IPS-18a (cell line): ENCODE measurements at regions not wholly inside any gene's neighbourhood (a gene's known extent, or its start where the extent isn't known, plus 50 kb on each side); places are given as distances from the start of the nearest gene placed in this dataset.

Experiments used
- H3K27ac ChIP-seq: one replicate; pipeline ENCODE4 v1.5.1; 2013; ENCODE audit warnings: low read length
- H3K27me3 ChIP-seq: one replicate; pipeline ENCODE4 v1.6.1; 2013; ENCODE audit warnings: mild to moderate bottlenecking, low read length; ENCODE audit not compliant: control insufficient read depth, insufficient read depth
- H3K36me3 ChIP-seq: one replicate; pipeline ENCODE4 v1.6.1; 2013; ENCODE audit warnings: low read depth, low read length; ENCODE audit not compliant: control insufficient read depth
- H3K4me1 ChIP-seq: one replicate; pipeline ENCODE4 v1.6.1; 2013; ENCODE audit warnings: low read depth, low read length; ENCODE audit not compliant: control insufficient read depth
- H3K4me3 ChIP-seq: one replicate; pipeline ENCODE4 v1.5.1; 2013; ENCODE audit warnings: low read length
- H3K9ac ChIP-seq: one replicate; pipeline ENCODE4 v1.6.1; 2013; ENCODE audit warnings: mild to moderate bottlenecking, low read length, moderate library complexity
- H3K9me3 ChIP-seq: one replicate; pipeline ENCODE4 v1.6.1; 2013; ENCODE audit warnings: low read depth, low read length; ENCODE audit not compliant: control insufficient read depth

- Histone ChIP-seq H3K27me3 (no peaks in the 10 kb centered on the region), H3K27ac (no peak overlapping the region), H3K9me3 (no peaks in the 10 kb centered on the region), H3K9ac (no peak overlapping the region), H3K4me3 (no peak overlapping the region), H3K4me1 (no peaks in the 10 kb centered on the region), H3K36me3 (no peaks in the 10 kb centered on the region)
Measured at GRCh38 chr21:23014021-23014420, 2015.8 kb downstream of the NCAM2 start.

DNA sequence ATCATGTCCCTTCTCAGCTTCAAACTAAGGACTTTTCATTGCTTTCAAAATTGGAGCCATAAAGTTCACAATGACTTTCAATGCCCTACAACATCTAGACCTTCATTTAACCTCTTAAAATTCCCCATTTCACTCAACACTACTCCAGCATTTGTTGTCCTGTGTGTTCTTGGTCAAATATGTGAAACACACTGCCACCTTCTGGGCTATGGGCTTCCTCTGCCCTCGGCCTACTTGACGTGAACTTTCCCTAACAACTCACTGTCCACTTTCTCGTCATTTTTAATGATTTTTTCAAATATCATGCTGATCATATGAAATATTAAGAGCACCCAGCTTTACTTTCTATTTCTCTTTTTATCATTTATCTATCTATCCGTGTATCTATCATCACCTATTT is 2018.4 kb downstream of the NCAM2 start:
- Histone ChIP-seq H3K4me3 (no peak overlapping the region), H3K27ac (no peak overlapping the region), H3K36me3 (no peaks in the 10 kb centered on the region), H3K27me3 (no peaks in the 10 kb centered on the region), H3K9ac (no peak overlapping the region), H3K4me1 (no peaks in the 10 kb centered on the region), H3K9me3 (no peaks in the 10 kb centered on the region)

- Histone ChIP-seq H3K27me3 (no peaks in the 10 kb centered on the region), H3K27ac (no peak overlapping the region), H3K36me3 (no peaks in the 10 kb centered on the region), H3K4me1 (no peaks in the 10 kb centered on the region), H3K9me3 (no peaks in the 10 kb centered on the region), H3K9ac (no peak overlapping the region), H3K4me3 (no peak overlapping the region)
Measured at GRCh38 chr21:23017989-23018388, 2019.8 kb downstream of the NCAM2 start.

DNA sequence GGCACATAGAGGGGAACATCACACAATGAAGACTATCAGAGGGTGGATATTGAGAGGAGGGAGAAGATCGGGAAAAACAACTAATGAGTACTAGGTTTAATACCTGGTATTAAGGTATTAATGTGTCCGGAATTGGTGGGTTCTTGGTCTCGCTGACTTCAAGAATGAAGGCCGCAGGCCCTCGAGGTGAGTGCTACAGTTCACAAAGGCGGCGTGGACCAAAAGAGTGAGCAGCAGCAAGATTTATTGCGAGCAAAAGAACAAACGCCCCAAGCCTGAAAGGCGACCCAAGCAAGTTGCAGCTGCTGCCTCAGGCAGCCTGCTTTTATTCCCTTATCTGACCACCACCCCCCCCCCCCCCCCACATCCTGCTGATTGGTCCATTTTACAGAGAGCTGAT is 2022.8 kb downstream of the NCAM2 start:
- no peaks in the 10 kb centered on the region for H3K36me3 ChIP-seq
- H3K27me3 ChIP-seq: no peaks in the 10 kb centered on the region
- no peak overlapping the region for H3K27ac ChIP-seq
- H3K9ac ChIP-seq: no peak overlapping the region
- H3K9me3 ChIP-seq: no peaks in the 10 kb centered on the region
- H3K4me1 ChIP-seq: no peaks in the 10 kb centered on the region
- H3K4me3 ChIP-seq: no peak overlapping the region

- no peaks in the 10 kb centered on the region for H3K4me1 ChIP-seq
- H3K9me3 ChIP-seq: no peaks in the 10 kb centered on the region
- no peaks in the 10 kb centered on the region for H3K27me3 ChIP-seq
- H3K9ac ChIP-seq: no peak overlapping the region
- no peak overlapping the region for H3K27ac ChIP-seq
- H3K4me3 ChIP-seq: no peak overlapping the region
- H3K36me3 ChIP-seq: no peaks in the 10 kb centered on the region
Measured at GRCh38 chr21:23021481-23021880, 2023.3 kb downstream of the NCAM2 start.

DNA sequence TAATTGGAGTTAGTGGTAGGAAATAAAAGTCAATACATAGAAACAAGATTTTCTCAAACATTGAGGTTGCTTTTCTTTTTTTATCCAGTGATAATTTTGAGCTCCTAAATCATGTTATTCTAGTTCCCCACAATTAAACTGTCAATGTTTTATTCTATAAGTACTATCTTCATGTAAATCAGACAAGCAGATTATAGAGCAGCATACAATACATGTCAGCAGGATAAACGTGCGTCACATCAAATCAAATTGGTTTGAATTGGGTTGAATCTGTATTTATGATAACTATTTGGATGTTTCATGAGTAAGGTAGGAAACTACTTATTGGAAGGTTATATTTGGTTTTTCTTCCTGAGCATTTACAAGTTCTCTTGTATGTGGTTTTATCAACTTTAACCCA is 2028.7 kb downstream of the NCAM2 start:
- Histone ChIP-seq H3K9ac (no peak overlapping the region), H3K27ac (no peak overlapping the region), H3K4me3 (no peak overlapping the region)

GRCh38 chr21:23039846-23040245 is 2041.6 kb downstream of the NCAM2 start:
- no peaks in the 10 kb centered on the region for H3K36me3 ChIP-seq
- no peak overlapping the region for H3K27ac ChIP-seq
- no peaks in the 10 kb centered on the region for H3K4me1 ChIP-seq
- H3K9ac ChIP-seq: no peak overlapping the region
- H3K4me3 ChIP-seq: no peak overlapping the region
- peaks cover 8% of the 10 kb centered on the region for H3K9me3 ChIP-seq
- no peaks in the 10 kb centered on the region for H3K27me3 ChIP-seq

More for the DNA sequence above, 2028.7 kb downstream of the NCAM2 start:
- Histone ChIP-seq H3K36me3 (no peaks in the 10 kb centered on the region), H3K4me1 (no peaks in the 10 kb centered on the region), H3K27me3 (no peaks in the 10 kb centered on the region), H3K9me3 (no peaks in the 10 kb centered on the region)

GRCh38 chr21:23045955-23046354 is 2047.7 kb downstream of the NCAM2 start:
- H3K9me3 ChIP-seq: peaks cover 8% of the 10 kb centered on the region
- H3K4me3 ChIP-seq: no peak overlapping the region
- no peaks in the 10 kb centered on the region for H3K36me3 ChIP-seq
- no peak overlapping the region for H3K27ac ChIP-seq
- H3K4me1 ChIP-seq: no peaks in the 10 kb centered on the region
- H3K9ac ChIP-seq: no peak overlapping the region
- no peaks in the 10 kb centered on the region for H3K27me3 ChIP-seq

DNA sequence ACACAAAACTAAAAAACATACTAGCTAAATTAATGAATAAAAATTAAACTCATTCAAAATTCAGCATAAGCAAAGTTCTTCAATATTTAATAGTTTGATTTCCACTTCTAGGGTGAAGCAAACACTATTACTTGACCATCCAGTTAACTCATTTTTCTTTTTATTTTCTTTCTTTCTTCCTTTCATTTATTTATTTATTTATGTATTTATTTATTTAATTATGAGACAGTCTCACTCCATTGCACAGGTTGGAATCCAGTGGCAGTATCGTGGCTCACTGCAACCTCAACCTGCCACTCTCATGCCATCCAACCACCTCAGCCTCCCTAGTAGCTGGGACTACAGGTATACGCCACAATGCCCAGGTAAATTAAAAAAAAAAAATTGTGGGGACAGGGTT is 2069.5 kb downstream of the NCAM2 start:
- no peak overlapping the region for H3K9ac ChIP-seq
- H3K4me1 ChIP-seq: no peaks in the 10 kb centered on the region
- H3K4me3 ChIP-seq: no peak overlapping the region
- no peaks in the 10 kb centered on the region for H3K9me3 ChIP-seq
- H3K27me3 ChIP-seq: no peaks in the 10 kb centered on the region
- H3K36me3 ChIP-seq: no peaks in the 10 kb centered on the region
- no peak overlapping the region for H3K27ac ChIP-seq

- H3K36me3 ChIP-seq: no peaks in the 10 kb centered on the region
- no peaks in the 10 kb centered on the region for H3K27me3 ChIP-seq
- H3K4me3 ChIP-seq: no peak overlapping the region
- no peak overlapping the region for H3K27ac ChIP-seq
- H3K9me3 ChIP-seq: peaks cover 14% of the 10 kb centered on the region
- no peak overlapping the region for H3K9ac ChIP-seq
- H3K4me1 ChIP-seq: no peaks in the 10 kb centered on the region
Measured at GRCh38 chr21:23083242-23083641, 2085.0 kb downstream of the NCAM2 start.

DNA sequence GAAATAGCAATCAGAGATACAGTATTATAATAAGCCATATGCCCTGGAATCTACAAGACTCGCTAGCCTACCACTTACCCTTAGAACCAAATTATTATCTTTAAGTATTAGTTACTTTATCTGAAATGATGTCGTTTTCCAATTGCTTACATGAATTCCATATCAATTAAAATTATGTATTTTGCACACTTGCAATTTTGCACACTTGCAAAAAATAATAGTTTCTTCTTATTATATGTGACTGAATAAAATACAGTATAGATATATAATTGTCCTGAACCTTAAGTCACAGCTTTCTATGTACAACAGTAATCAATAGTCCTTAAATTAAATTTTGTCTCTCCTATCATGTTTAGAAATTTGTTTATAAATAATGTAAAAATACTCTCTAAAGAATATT is 2095.1 kb downstream of the NCAM2 start:
- no peak overlapping the region for H3K4me3 ChIP-seq
- no peaks in the 10 kb centered on the region for H3K27me3 ChIP-seq
- no peaks in the 10 kb centered on the region for H3K4me1 ChIP-seq
- no peak overlapping the region for H3K9ac ChIP-seq
- H3K27ac ChIP-seq: no peak overlapping the region
- peaks cover 33% of the 10 kb centered on the region for H3K9me3 ChIP-seq
- no peaks in the 10 kb centered on the region for H3K36me3 ChIP-seq

GRCh38 chr21:23099185-23099584 is 2101.0 kb downstream of the NCAM2 start:
- Histone ChIP-seq H3K27ac (no peak overlapping the region), H3K4me3 (no peak overlapping the region), H3K36me3 (no peaks in the 10 kb centered on the region), H3K4me1 (no peaks in the 10 kb centered on the region), H3K9me3 (peaks cover 3% of the 10 kb centered on the region), H3K9ac (no peak overlapping the region), H3K27me3 (no peaks in the 10 kb centered on the region)
